GM12878 (cell line): ENCODE measurements at regions not wholly inside any gene's neighbourhood (a gene's known extent, or its start where the extent isn't known, plus 50 kb on each side); places are given as distances from the start of the nearest gene placed in this dataset.

ENCODE experiments used
- CTCF ChIP-seq, 3 experiments: IDR thresholded peaks in 2 of 3; conservative IDR thresholded peaks in 1 of 3; 2 replicates each; pipeline ENCODE4 v1.5.1; 2011; ENCODE audit warnings: low read depth in 3 of 3, low read length in 3 of 3, mild to moderate bottlenecking in 3 of 3, control low read depth in 2 of 3, moderate library complexity in 2 of 3, inconsistent platforms in 1 of 3, mixed read lengths in 1 of 3; ENCODE audit not compliant: control insufficient read depth in 2 of 3, insufficient read depth in 1 of 3; ENCODE audit errors: extremely low read depth in 1 of 3
- FOXM1 ChIP-seq: IDR thresholded peaks from 2 replicates; pipeline ENCODE4 v1.6.1; 2012; ENCODE audit warnings: low read depth, mild to moderate bottlenecking, inconsistent platforms, low read length, moderate library complexity
- HDAC6 ChIP-seq: fragments of 200-600 bp; sonication (generic); IDR thresholded peaks from one replicate; pipeline ENCODE4 v1.8.0; 2017; ENCODE audit warnings: antibody characterized with exemption; ENCODE audit not compliant: unreplicated experiment
- MXI1 ChIP-seq: fragments of 150-350 bp; IDR thresholded peaks from 2 replicates; pipeline ENCODE4 v1.6.1; 2011; ENCODE audit warnings: low read depth, mild to moderate bottlenecking, inconsistent platforms, low read length, improper control_type of control experiment
- NFXL1 ChIP-seq: fragments of 450-650 bp; IDR thresholded peaks from 2 replicates; pipeline ENCODE4 v1.6.1; 2017; ENCODE audit warnings: antibody characterized with exemption, mild to moderate bottlenecking, borderline replicate concordance
- NFYA ChIP-seq: IDR thresholded peaks from 2 replicates; pipeline ENCODE4 v1.6.1; 2011; ENCODE audit warnings: low read depth, mild to moderate bottlenecking, low read length, improper control_type of control experiment, borderline replicate concordance
- POLR2A ChIP-seq: IDR thresholded peaks from 2 replicates; pipeline ENCODE4 v1.6.1; 2011; ENCODE audit warnings: low read depth, mild to moderate bottlenecking, low read length
- TAF1 ChIP-seq: IDR thresholded peaks from 2 replicates; pipeline ENCODE4 v1.6.1; 2011; ENCODE audit warnings: mild to moderate bottlenecking, low read depth, low read length, borderline replicate concordance
- TF ChIP-seq, protein P1 (sequence below): IDR thresholded peaks from 2 replicates; pipeline ENCODE4 v1.6.1; 2012; ENCODE audit warnings: mild to moderate bottlenecking, low read depth, low read length
- TF ChIP-seq, protein P2 (sequence below): fragments of 450-650 bp; IDR thresholded peaks from 2 replicates; pipeline ENCODE4 v1.6.1; 2017; ENCODE audit warnings: mild to moderate bottlenecking, moderate library complexity

DNA sequence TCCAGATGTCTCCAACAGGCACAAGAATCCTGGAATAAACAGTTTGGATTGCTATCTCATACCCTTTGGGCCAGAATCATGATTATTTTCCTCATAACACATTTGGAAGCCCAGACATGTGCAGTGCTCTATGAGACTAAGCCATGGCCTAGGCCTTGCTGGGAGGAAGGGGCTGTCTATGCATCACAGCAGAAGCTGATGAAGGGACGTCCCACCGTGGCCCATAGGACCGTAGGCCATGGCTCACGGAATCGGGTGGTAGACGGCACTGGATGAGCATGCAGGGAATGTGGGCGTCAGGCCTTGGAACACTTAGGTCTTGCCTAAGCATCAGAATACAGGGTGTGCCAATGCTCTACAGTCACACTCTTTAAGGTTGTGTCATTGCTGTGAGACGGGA lies 283.8 kb upstream of the TSHZ3 start:
- TF ChIP-seq MXI1 (no peak), HDAC6 (no peak), FOXM1 (no peak), CTCF (IDR thresholded peaks at IDR 0.05 in 2 of 3, conservative IDR thresholded peaks at IDR 0.05 in 1 of 3; ENCODE audit: control insufficient read depth in 2 of 3, extremely low read depth in 1 of 3, insufficient read depth in 1 of 3, low read depth in 3 of 3, low read length in 3 of 3) (no peak), TAF1 (no peak), POLR2A (no peak), NFYA (no peak), NFXL1 (no peak)
- TF ChIP-seq, protein P1, sequence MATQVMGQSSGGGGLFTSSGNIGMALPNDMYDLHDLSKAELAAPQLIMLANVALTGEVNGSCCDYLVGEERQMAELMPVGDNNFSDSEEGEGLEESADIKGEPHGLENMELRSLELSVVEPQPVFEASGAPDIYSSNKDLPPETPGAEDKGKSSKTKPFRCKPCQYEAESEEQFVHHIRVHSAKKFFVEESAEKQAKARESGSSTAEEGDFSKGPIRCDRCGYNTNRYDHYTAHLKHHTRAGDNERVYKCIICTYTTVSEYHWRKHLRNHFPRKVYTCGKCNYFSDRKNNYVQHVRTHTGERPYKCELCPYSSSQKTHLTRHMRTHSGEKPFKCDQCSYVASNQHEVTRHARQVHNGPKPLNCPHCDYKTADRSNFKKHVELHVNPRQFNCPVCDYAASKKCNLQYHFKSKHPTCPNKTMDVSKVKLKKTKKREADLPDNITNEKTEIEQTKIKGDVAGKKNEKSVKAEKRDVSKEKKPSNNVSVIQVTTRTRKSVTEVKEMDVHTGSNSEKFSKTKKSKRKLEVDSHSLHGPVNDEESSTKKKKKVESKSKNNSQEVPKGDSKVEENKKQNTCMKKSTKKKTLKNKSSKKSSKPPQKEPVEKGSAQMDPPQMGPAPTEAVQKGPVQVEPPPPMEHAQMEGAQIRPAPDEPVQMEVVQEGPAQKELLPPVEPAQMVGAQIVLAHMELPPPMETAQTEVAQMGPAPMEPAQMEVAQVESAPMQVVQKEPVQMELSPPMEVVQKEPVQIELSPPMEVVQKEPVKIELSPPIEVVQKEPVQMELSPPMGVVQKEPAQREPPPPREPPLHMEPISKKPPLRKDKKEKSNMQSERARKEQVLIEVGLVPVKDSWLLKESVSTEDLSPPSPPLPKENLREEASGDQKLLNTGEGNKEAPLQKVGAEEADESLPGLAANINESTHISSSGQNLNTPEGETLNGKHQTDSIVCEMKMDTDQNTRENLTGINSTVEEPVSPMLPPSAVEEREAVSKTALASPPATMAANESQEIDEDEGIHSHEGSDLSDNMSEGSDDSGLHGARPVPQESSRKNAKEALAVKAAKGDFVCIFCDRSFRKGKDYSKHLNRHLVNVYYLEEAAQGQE: no peak
- TF ChIP-seq, protein P2, sequence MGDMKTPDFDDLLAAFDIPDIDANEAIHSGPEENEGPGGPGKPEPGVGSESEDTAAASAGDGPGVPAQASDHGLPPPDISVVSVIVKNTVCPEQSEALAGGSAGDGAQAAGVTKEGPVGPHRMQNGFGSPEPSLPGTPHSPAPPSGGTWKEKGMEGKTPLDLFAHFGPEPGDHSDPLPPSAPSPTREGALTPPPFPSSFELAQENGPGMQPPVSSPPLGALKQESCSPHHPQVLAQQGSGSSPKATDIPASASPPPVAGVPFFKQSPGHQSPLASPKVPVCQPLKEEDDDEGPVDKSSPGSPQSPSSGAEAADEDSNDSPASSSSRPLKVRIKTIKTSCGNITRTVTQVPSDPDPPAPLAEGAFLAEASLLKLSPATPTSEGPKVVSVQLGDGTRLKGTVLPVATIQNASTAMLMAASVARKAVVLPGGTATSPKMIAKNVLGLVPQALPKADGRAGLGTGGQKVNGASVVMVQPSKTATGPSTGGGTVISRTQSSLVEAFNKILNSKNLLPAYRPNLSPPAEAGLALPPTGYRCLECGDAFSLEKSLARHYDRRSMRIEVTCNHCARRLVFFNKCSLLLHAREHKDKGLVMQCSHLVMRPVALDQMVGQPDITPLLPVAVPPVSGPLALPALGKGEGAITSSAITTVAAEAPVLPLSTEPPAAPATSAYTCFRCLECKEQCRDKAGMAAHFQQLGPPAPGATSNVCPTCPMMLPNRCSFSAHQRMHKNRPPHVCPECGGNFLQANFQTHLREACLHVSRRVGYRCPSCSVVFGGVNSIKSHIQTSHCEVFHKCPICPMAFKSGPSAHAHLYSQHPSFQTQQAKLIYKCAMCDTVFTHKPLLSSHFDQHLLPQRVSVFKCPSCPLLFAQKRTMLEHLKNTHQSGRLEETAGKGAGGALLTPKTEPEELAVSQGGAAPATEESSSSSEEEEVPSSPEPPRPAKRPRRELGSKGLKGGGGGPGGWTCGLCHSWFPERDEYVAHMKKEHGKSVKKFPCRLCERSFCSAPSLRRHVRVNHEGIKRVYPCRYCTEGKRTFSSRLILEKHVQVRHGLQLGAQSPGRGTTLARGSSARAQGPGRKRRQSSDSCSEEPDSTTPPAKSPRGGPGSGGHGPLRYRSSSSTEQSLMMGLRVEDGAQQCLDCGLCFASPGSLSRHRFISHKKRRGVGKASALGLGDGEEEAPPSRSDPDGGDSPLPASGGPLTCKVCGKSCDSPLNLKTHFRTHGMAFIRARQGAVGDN: no peak
